HG03460 (cell line): ENCODE measurements at regions not wholly inside any gene's neighbourhood (a gene's known extent, or its start where the extent isn't known, plus 50 kb on each side); places are given as distances from the start of the nearest gene placed in this dataset.

ENCODE experiments used
- ATAC-seq: cut with Tn5 transposase; IDR thresholded peaks from one replicate; pipeline ENCODE4 v1.9.1; 2021; ENCODE audit not compliant: unreplicated experiment

GRCh38 chr5:123865641-123866040 lies 353.7 kb downstream of the CSNK1G3 start:
- no peak for ATAC-seq

GRCh38 chr5:123864578-123864977 lies 352.6 kb downstream of the CSNK1G3 start:
- ATAC-seq = no peak

GRCh38 chr5:123858938-123859337 lies 347.0 kb downstream of the CSNK1G3 start:
- no peak for ATAC-seq

- ATAC-seq = no peak
These were observed 344.8 kb downstream of the CSNK1G3 start for GRCh38 chr5:123856766-123857165.

GRCh38 chr5:123855609-123856008 lies 343.6 kb downstream of the CSNK1G3 start:
- ATAC-seq = no peak

GRCh38 chr5:123845356-123846100 lies 333.6 kb downstream of the CSNK1G3 start:
- no peak for ATAC-seq

- ATAC-seq = no peak
These were observed 332.9 kb downstream of the CSNK1G3 start for GRCh38 chr5:123844873-123845272.

- no peak for ATAC-seq
These were observed 323.4 kb downstream of the CSNK1G3 start for GRCh38 chr5:123835421-123835820.

- no peak for ATAC-seq
These were observed 318.6 kb downstream of the CSNK1G3 start for GRCh38 chr5:123830575-123830974.

GRCh38 chr5:123827811-123828210 lies 315.8 kb downstream of the CSNK1G3 start:
- ATAC-seq = no peak

- ATAC-seq = no peak
These were observed 307.9 kb downstream of the CSNK1G3 start for GRCh38 chr5:123819833-123820232.

- ATAC-seq = no peak
These were observed 307.4 kb downstream of the CSNK1G3 start for GRCh38 chr5:123819386-123819785.

GRCh38 chr5:123817267-123817666 lies 305.3 kb downstream of the CSNK1G3 start:
- ATAC-seq = no peak

GRCh38 chr5:123814801-123815470 lies 303.0 kb downstream of the CSNK1G3 start:
- no peak for ATAC-seq

GRCh38 chr5:123813937-123814624 lies 302.1 kb downstream of the CSNK1G3 start:
- peak; percentile 53 for ATAC-seq

- ATAC-seq = no peak
These were observed 301.3 kb downstream of the CSNK1G3 start for GRCh38 chr5:123813264-123813663.

- no peak for ATAC-seq
These were observed 299.9 kb downstream of the CSNK1G3 start for GRCh38 chr5:123811831-123812230.

- ATAC-seq = no peak
These were observed 298.9 kb downstream of the CSNK1G3 start for GRCh38 chr5:123810746-123811340.

GRCh38 chr5:123810253-123810652 lies 298.3 kb downstream of the CSNK1G3 start:
- no peak for ATAC-seq

GRCh38 chr5:123809594-123810221 lies 297.7 kb downstream of the CSNK1G3 start:
- ATAC-seq = no peak
